Common myeloid progenitor, CD34-positive (primary cell): ENCODE measurements at regions not wholly inside any gene's neighbourhood (a gene's known extent, or its start where the extent isn't known, plus 50 kb on each side); places are given as distances from the start of the nearest gene placed in this dataset.

Experiments
- CTCF ChIA-PET: fragments of 350-600 bp; sonication (Branson Sonifier 250); formaldehyde crosslinking; loops from one replicate; lab custom pipeline; 2021; ENCODE audit warnings: antibody characterized with exemption; lab: Charles Lee
- POLR2A ChIA-PET: fragments of 350-600 bp; sonication (Branson Sonifier 250); formaldehyde crosslinking; loops from one replicate; lab custom pipeline; 2021; ENCODE audit warnings: antibody characterized with exemption; lab: Charles Lee
- DNase-seq, 3 donors: peaks; one replicate each; pipeline versions ENCODE4 v3.0.0 to v3.0.0-alpha.2; 2013
- H3K27ac ChIP-seq, 2 experiments: 1 replicate in 1 of 2; 2 replicates in 1 of 2; pipeline ENCODE4 v1.7.0; 2013; ENCODE audit warnings: inconsistent platforms in 2 of 2, low read length in 2 of 2, mild to moderate bottlenecking in 2 of 2, low read depth in 1 of 2, moderate library complexity in 1 of 2; ENCODE audit not compliant: severe bottlenecking in 2 of 2, insufficient read depth in 1 of 2, poor library complexity in 1 of 2
- H3K27me3 ChIP-seq, 5 experiments: replicated peaks in 2 of 5; 1 replicate in 3 of 5; 2 replicates in 2 of 5; pipeline versions ENCODE4 v1.6.1 to v1.7.0; 2013; ENCODE audit warnings: low read length in 4 of 5, mild to moderate bottlenecking in 2 of 5, moderate library complexity in 2 of 5, inconsistent platforms in 1 of 5; ENCODE audit not compliant: insufficient read depth in 5 of 5, control insufficient read depth in 4 of 5
- H3K36me3 ChIP-seq, 4 experiments: 1 replicate in 2 of 4; 2 replicates in 2 of 4; pipeline versions ENCODE4 v1.6.1 to v1.7.0; 2013; ENCODE audit warnings: low read length in 3 of 4, control low read depth in 1 of 4, mild to moderate bottlenecking in 1 of 4; ENCODE audit not compliant: control insufficient read depth in 4 of 4, insufficient read depth in 4 of 4
- H3K4me1 ChIP-seq, 4 experiments: 1 replicate in 3 of 4; 2 replicates in 1 of 4; pipeline versions ENCODE4 v1.6.1 to v1.7.1; 2013; ENCODE audit warnings: low read length in 3 of 4, mild to moderate bottlenecking in 3 of 4, control low read depth in 1 of 4, inconsistent platforms in 1 of 4, moderate library complexity in 1 of 4; ENCODE audit not compliant: control insufficient read depth in 4 of 4, insufficient read depth in 4 of 4; ENCODE audit errors: control extremely low read depth in 1 of 4
- H3K4me3 ChIP-seq, 7 experiments: 1 replicate in 4 of 7; 2 replicates in 3 of 7; pipeline versions ENCODE4 v1.5.1 to v1.7.0; 2013; ENCODE audit warnings: mild to moderate bottlenecking in 7 of 7, low read length in 6 of 7, moderate library complexity in 6 of 7, inconsistent platforms in 2 of 7, low read depth in 2 of 7, control low read depth in 1 of 7; ENCODE audit not compliant: insufficient read depth in 4 of 7, control insufficient read depth in 1 of 7; ENCODE audit errors: extremely low read depth in 1 of 7
- H3K9me3 ChIP-seq, 5 experiments: 1 replicate in 4 of 5; 2 replicates in 1 of 5; pipeline versions ENCODE4 v1.6.1 to v1.7.1; 2013; ENCODE audit warnings: low read length in 4 of 5, mild to moderate bottlenecking in 2 of 5, inconsistent platforms in 1 of 5, low read depth in 1 of 5, moderate library complexity in 1 of 5; ENCODE audit not compliant: control insufficient read depth in 4 of 5, insufficient read depth in 2 of 5; ENCODE audit errors: control extremely low read depth in 1 of 5
- WGBS: methylation state at CpG from one replicate; pipeline ENCODE4 v1.1.5; 2013; ENCODE audit not compliant: insufficient coverage; 5-methylcytosine and 5-hydroxymethylcytosine counted together

- no peaks in the 10 kb centered on the region for H3K27me3 ChIP-seq
- H3K9me3 ChIP-seq = peaks cover 0 to 2% (median 0%) of the 10 kb centered on the region in 5 experiments
- 0% methylated on average over 1 of the region's 1 CpG for WGBS
- H3K36me3 ChIP-seq = no peaks in the 10 kb centered on the region
- H3K27ac ChIP-seq = no peak overlapping the region
- peak overlapping the region in 1 of 7 experiments; percentile 17 for H3K4me3 ChIP-seq
- peak in 2 of 3 donors; percentile 57 to 73 for DNase-seq
- ChIA-PET POLR2A (no interaction called here), CTCF (no interaction called here)
- peaks cover 7 to 27% (median 16%) of the 10 kb centered on the region in 4 experiments for H3K4me1 ChIP-seq
Observed at GRCh38 chr3:174436367-174436766, 422.8 kb upstream of the NAALADL2 start.

GRCh38 chr3:174438501-174439145, 420.5 kb upstream of the NAALADL2 start:
- H3K4me1 ChIP-seq = peaks cover 13 to 39% (median 28%) of the 10 kb centered on the region in 4 experiments
- H3K9me3 ChIP-seq = no peaks in the 10 kb centered on the region
- no peak overlapping the region for H3K4me3 ChIP-seq
- H3K27me3 ChIP-seq = no peaks in the 10 kb centered on the region
- ChIA-PET CTCF (no interaction called here), POLR2A (no interaction called here)
- no peaks in the 10 kb centered on the region for H3K36me3 ChIP-seq
- H3K27ac ChIP-seq = peak overlapping the region in 1 of 2 experiments; percentile 19
- DNase-seq = no peak
- 70% methylated on average over 1 of the region's 5 CpGs for WGBS

- H3K27ac ChIP-seq = peak overlapping the region in 1 of 2 experiments; percentile 94
- peaks cover 13 to 39% (median 28%) of the 10 kb centered on the region in 4 experiments for H3K4me1 ChIP-seq
- no peaks in the 10 kb centered on the region for H3K27me3 ChIP-seq
- H3K36me3 ChIP-seq = no peaks in the 10 kb centered on the region
- ChIA-PET POLR2A (no interaction called here), CTCF (no interaction called here)
- peak; percentile 72 to 93 (median 90) for DNase-seq
- WGBS = 12% methylated on average over 6 of the region's 12 CpGs
- peak overlapping the region in 6 of 7 experiments; percentile 86 to 98 (median 92) for H3K4me3 ChIP-seq
- no peaks in the 10 kb centered on the region for H3K9me3 ChIP-seq
Observed at GRCh38 chr3:174439331-174440252, 419.5 kb upstream of the NAALADL2 start.

- H3K4me1 ChIP-seq = peaks cover 13 to 39% (median 29%) of the 10 kb centered on the region in 4 experiments
- ChIA-PET CTCF (no interaction called here), POLR2A (no interaction called here)
- peak overlapping the region; percentile 80 to 94 for H3K27ac ChIP-seq
- no peaks in the 10 kb centered on the region for H3K27me3 ChIP-seq
- 0% methylated on average over 2 of the region's 8 CpGs for WGBS
- peak overlapping the region; percentile 86 to 98 (median 93) for H3K4me3 ChIP-seq
- no peaks in the 10 kb centered on the region for H3K9me3 ChIP-seq
- DNase-seq = peak in 2 of 3 donors; percentile 73 to 76
- H3K36me3 ChIP-seq = no peaks in the 10 kb centered on the region
Observed at GRCh38 chr3:174440253-174440701, 418.9 kb upstream of the NAALADL2 start.

- peak; percentile 90 to 96 (median 94) for DNase-seq
- Histone ChIP-seq H3K27me3 (no peaks in the 10 kb centered on the region), H3K4me3 (peak overlapping the region; percentile 86 to 98 (median 93)), H3K4me1 (peaks cover 13 to 38% (median 28%) of the 10 kb centered on the region in 4 experiments), H3K36me3 (no peaks in the 10 kb centered on the region), H3K27ac (peak overlapping the region; percentile 80 to 94), H3K9me3 (no peaks in the 10 kb centered on the region)
- CTCF ChIA-PET = no interaction called here
- under 1% methylated on average over 106 of the region's 107 CpGs for WGBS
- POLR2A ChIA-PET = no interaction called here
Observed at GRCh38 chr3:174440741-174441587, 418.2 kb upstream of the NAALADL2 start.

- WGBS = 0% methylated on average over 3 of the region's 11 CpGs
- peaks cover 11 to 32% (median 25%) of the 10 kb centered on the region in 4 experiments for H3K4me1 ChIP-seq
- no peaks in the 10 kb centered on the region for H3K9me3 ChIP-seq
- DNase-seq = peak in 1 of 3 donors; percentile 36
- ChIA-PET POLR2A (no interaction called here), CTCF (no interaction called here)
- H3K36me3 ChIP-seq = no peaks in the 10 kb centered on the region
- no peaks in the 10 kb centered on the region for H3K27me3 ChIP-seq
- H3K4me3 ChIP-seq = peak overlapping the region; percentile 86 to 98 (median 93)
- peak overlapping the region; percentile 80 to 94 for H3K27ac ChIP-seq
Observed at GRCh38 chr3:174441588-174442301, 417.4 kb upstream of the NAALADL2 start.
